ENCODE measurements at regions not wholly inside any gene's neighbourhood (a gene's known extent, or its start where the extent isn't known, plus 50 kb on each side); places are given as distances from the start of the nearest gene placed in this dataset.

DNA sequence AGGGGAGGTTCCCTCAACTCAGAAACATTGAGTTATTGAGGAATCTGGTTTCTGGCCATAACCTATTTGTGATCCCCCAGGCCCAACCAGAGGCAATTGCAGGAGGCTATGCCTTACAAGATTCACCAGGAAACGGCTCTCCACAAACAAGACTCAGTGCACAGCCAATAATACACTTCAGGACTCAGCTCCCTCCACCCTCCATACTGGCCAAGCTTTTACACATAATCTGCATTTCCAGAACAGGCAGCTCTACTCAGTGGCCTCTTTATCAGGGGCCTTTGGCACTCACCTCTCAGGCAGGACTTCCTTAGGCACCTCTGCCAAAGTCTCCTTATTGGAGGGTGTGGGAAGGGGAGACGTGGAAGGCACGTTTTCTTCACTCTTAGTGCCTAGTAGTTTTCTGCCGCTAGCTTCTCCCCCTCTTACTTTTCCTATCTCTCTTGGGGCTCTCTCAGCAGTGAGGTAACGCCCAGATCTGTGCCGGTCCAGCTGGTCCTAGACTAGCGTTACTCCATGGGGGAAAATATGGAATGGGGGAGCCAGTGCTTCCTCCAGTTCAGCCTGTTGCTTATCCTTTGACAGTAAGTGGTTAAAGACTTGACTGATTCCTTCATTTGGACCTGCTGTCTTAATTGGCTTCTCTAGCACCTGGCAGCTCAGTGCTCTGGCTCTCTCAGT lies 62.8 kb upstream of the ANO3 start:
- TF ChIP-seq, protein P1, sequence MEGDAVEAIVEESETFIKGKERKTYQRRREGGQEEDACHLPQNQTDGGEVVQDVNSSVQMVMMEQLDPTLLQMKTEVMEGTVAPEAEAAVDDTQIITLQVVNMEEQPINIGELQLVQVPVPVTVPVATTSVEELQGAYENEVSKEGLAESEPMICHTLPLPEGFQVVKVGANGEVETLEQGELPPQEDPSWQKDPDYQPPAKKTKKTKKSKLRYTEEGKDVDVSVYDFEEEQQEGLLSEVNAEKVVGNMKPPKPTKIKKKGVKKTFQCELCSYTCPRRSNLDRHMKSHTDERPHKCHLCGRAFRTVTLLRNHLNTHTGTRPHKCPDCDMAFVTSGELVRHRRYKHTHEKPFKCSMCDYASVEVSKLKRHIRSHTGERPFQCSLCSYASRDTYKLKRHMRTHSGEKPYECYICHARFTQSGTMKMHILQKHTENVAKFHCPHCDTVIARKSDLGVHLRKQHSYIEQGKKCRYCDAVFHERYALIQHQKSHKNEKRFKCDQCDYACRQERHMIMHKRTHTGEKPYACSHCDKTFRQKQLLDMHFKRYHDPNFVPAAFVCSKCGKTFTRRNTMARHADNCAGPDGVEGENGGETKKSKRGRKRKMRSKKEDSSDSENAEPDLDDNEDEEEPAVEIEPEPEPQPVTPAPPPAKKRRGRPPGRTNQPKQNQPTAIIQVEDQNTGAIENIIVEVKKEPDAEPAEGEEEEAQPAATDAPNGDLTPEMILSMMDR (IDR thresholded peaks at IDR 0.05; ENCODE audit: control insufficient read depth, insufficient read depth, low read depth, low read length, missing control alignments) = no peak
- DNase-seq (ENCODE audit: low read depth) = no peak
- no peak overlapping the region for H3K4me3 ChIP-seq (ENCODE audit: control insufficient read depth, low read depth, low read length)

DNA sequence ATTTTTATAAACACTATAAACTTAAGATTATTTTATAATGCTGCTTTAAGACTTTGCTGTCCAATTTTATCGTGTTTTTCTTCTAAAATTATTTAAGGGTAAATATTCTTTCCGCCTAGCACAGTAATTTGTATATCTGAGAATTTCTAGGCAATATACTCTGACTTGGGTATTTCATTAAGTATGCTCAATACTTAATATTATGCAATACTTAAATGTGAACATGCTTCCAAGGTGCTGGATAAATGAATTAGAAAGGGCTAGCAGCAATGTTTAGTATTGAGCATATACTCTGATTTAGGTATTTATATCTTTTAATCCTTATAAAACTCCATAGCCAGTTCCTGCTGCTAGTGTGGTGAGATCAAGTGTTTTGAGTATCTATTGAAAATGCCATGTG lies 60.3 kb upstream of the ANO3 start:
- H3K4me3 ChIP-seq (ENCODE audit: control insufficient read depth, low read depth, low read length) = no peak overlapping the region
- TF ChIP-seq, protein P1 (IDR thresholded peaks at IDR 0.05; ENCODE audit: control insufficient read depth, insufficient read depth, low read depth, low read length, missing control alignments) = no peak

DNA sequence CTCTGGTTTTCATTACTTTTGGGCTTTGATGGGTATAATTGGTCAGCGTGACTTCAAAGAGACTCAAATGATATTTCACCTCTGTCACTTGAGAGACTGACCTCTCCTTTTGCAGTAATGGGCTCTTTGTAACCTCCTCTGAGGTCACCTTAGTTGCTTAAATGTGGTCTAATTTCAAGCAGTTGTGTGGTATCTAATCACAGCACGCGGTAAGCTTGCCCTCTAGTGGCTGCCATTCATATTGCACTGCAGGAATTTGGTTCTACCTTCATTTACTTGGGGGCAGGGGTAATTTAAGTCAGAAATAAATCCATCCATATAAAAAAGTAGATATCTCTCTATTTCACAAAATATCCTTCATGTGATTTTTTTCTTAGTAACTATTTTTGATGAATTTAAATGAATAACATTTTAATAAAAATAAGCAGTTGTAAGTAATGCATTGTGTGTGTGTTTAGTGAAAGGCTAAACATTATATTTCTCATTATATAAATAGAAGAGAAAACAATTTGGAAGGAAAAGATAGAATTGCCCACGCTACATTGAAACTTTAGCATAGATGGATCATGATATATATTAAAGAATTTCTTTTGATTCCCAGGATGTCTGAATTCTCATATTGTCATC lies 55.0 kb upstream of the ANO3 start:
- no peak overlapping the region for H3K4me3 ChIP-seq (ENCODE audit: control insufficient read depth, low read depth, low read length)
- TF ChIP-seq, protein P1 (IDR thresholded peaks at IDR 0.05; ENCODE audit: control insufficient read depth, insufficient read depth, low read depth, low read length, missing control alignments) = peak; percentile 92
- DNase-seq (ENCODE audit: low read depth) = peak; percentile 27

More for the DNA sequence above, 60.3 kb upstream of the ANO3 start:
- DNase-seq (ENCODE audit: low read depth) = no peak

DNA sequence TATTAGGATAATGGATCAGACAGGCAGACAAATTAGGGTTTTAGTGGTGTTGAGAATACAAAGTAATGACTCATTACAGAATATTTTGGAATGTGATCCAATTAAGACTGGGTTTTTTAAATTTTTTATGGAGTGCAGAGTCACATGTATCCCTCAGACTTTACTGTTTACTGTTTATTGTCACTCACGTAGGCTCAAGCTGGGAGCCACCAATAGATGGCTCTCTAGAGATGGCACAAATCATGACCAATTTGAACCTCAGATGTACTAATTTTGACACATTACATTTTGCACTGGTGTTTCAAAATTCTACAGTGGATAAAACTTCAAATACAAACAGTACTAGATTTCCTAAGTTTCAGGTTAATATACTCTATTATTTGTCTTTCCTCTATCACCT lies 53.6 kb upstream of the ANO3 start:
- no peak for DNase-seq (ENCODE audit: low read depth)
- no peak overlapping the region for H3K4me3 ChIP-seq (ENCODE audit: control insufficient read depth, low read depth, low read length)
- TF ChIP-seq, protein P1 (IDR thresholded peaks at IDR 0.05; ENCODE audit: control insufficient read depth, insufficient read depth, low read depth, low read length, missing control alignments) = no peak

Measured in AG09309 (cell line).